ENCODE measurements at regions not wholly inside any gene's neighbourhood (a gene's known extent, or its start where the extent isn't known, plus 50 kb on each side); places are given as distances from the start of the nearest gene placed in this dataset.

- TF ChIP-seq ELF4 (CRISPR knock-in tag; IDR thresholded peaks at IDR 0.05; ENCODE audit: low read depth) (no peak), PRDM15 (CRISPR knock-in tag; IDR thresholded peaks at IDR 0.05) (no peak), ZNF263 (CRISPR knock-in tag; IDR thresholded peaks at IDR 0.05; ENCODE audit: low read depth) (no peak), MAX (CRISPR knock-in tag; IDR thresholded peaks at IDR 0.05) (no peak), CTCF (IDR thresholded peaks at IDR 0.05) (no peak), ATF3 (CRISPR knock-in tag; conservative IDR thresholded peaks at IDR 0.05) (no peak), FOXP4 (CRISPR knock-in tag; IDR thresholded peaks at IDR 0.05) (no peak), MXD4 (CRISPR knock-in tag; IDR thresholded peaks at IDR 0.05; ENCODE audit: borderline replicate concordance) (no peak), IRF2 (CRISPR knock-in tag; IDR thresholded peaks at IDR 0.05; ENCODE audit: borderline replicate concordance, low read depth) (no peak), ETV6 (CRISPR knock-in tag; IDR thresholded peaks at IDR 0.05) (no peak), USF1 (CRISPR knock-in tag; IDR thresholded peaks at IDR 0.05) (no peak), E2F4 (CRISPR knock-in tag; IDR thresholded peaks at IDR 0.05; ENCODE audit: borderline replicate concordance, low read depth) (no peak)
These were observed 299.9 kb downstream of the SOX9 start for GRCh38 chr17:72420775-72421127.

Data from WTC11 (cell line).